H1 (cell line): ENCODE measurements at regions not wholly inside any gene's neighbourhood (a gene's known extent, or its start where the extent isn't known, plus 50 kb on each side); places are given as distances from the start of the nearest gene placed in this dataset.

Experiments used
- CTCF ChIA-PET: fragments of 300-600 bp; sonication (Branson Sonifier 250); formaldehyde crosslinking; loops from one replicate; lab custom pipeline; 2021; ENCODE audit not compliant: partially characterized antibody; lab: Charles Lee
- POLR2A ChIA-PET: fragments of 300-600 bp; sonication (Branson Sonifier 250); formaldehyde crosslinking; loops from one replicate; lab custom pipeline; 2021; ENCODE audit warnings: inconsistent platforms; ENCODE audit not compliant: partially characterized antibody; lab: Charles Lee
- DNase-seq, 2 experiments: peaks; one replicate each; pipeline versions ENCODE4 v3.0.0 to v3.0.0-alpha.2; 2010 to 2022; ENCODE audit warnings: low spot score in 2 of 2, low read depth in 1 of 2, mixed read lengths in 1 of 2
- FAIRE-seq: peaks from 2 replicates; lab custom pipeline; 2011; peaks lifted over from hg19 to GRCh38; lab: Jason Lieb, UNC
- H2AFZ ChIP-seq: 2 replicates; pipeline ENCODE4 v1.8.1; 2012; ENCODE audit warnings: low read length, inconsistent platforms
- H2AK5ac ChIP-seq: 2 replicates; pipeline ENCODE4 v1.6.1; 2013; ENCODE audit warnings: low read depth, low read length
- H2BK120ac ChIP-seq: replicated peaks from 2 replicates; pipeline ENCODE3; 2013; ENCODE audit warnings: low read depth, low read length, inconsistent platforms
- H2BK12ac ChIP-seq: 2 replicates; pipeline ENCODE4 v1.6.1; 2013; ENCODE audit warnings: low read depth, low read length
- H2BK15ac ChIP-seq: 2 replicates; pipeline ENCODE4 v1.6.1; 2013; ENCODE audit warnings: low read length
- H2BK20ac ChIP-seq: 2 replicates; pipeline ENCODE4 v1.6.1; 2013; ENCODE audit warnings: low read length
- H2BK5ac ChIP-seq: 2 replicates; pipeline ENCODE4 v1.6.1; 2013; ENCODE audit warnings: low read depth, low read length
- H3K14ac ChIP-seq: 2 replicates; pipeline ENCODE4 v1.6.1; 2013; ENCODE audit warnings: inconsistent platforms; ENCODE audit not compliant: insufficient read length
- H3K18ac ChIP-seq: 2 replicates; pipeline ENCODE4 v1.6.1; 2013; ENCODE audit warnings: low read length; ENCODE audit errors: extremely low read depth
- H3K23ac ChIP-seq: 2 replicates; pipeline ENCODE4 v1.6.1; 2013; ENCODE audit warnings: inconsistent platforms; ENCODE audit not compliant: insufficient read length
- H3K23me2 ChIP-seq: 2 replicates; pipeline ENCODE4 v1.6.1; 2013; ENCODE audit warnings: low read depth, low read length
- H3K27ac ChIP-seq: 2 replicates; pipeline ENCODE4 v1.6.1; 2011; ENCODE audit warnings: low read depth, low read length, inconsistent platforms
- H3K27me3 ChIP-seq, 4 experiments: replicated peaks in 1 of 4; 1 replicate in 1 of 4; 2 replicates in 3 of 4; pipeline versions ENCODE4 v1.6.1 to v1.8.1; 2011 to 2013; ENCODE audit warnings: low read length in 3 of 4, mild to moderate bottlenecking in 3 of 4, inconsistent platforms in 2 of 4, mixed read lengths in 2 of 4, moderate library complexity in 1 of 4; ENCODE audit not compliant: control insufficient read depth in 3 of 4, insufficient read depth in 3 of 4; ENCODE audit errors: extremely low read depth in 1 of 4
- H3K36me3 ChIP-seq, 4 experiments: 2 replicates each; pipeline versions ENCODE4 v1.6.1 to v1.8.1; 2011 to 2013; ENCODE audit warnings: mild to moderate bottlenecking in 4 of 4, low read length in 3 of 4, moderate library complexity in 2 of 4, control low read depth in 1 of 4, inconsistent platforms in 1 of 4; ENCODE audit not compliant: insufficient read depth in 4 of 4, control insufficient read depth in 2 of 4
- H3K4ac ChIP-seq: replicated peaks from 2 replicates; pipeline ENCODE3; 2013; ENCODE audit warnings: low read length, low read depth, mixed read lengths, inconsistent platforms; ENCODE audit not compliant: insufficient read length
- H3K4me1 ChIP-seq, 4 experiments: replicated peaks in 1 of 4; 1 replicate in 1 of 4; 2 replicates in 3 of 4; pipeline versions ENCODE4 v1.6.1 to v1.8.1; 2011 to 2013; ENCODE audit warnings: low read length in 3 of 4, inconsistent platforms in 2 of 4, mixed read lengths in 1 of 4; ENCODE audit not compliant: insufficient read depth in 4 of 4, control insufficient read depth in 3 of 4
- H3K4me2 ChIP-seq, 2 experiments: 2 replicates each; pipeline versions ENCODE4 v1.6.1 to v1.8.1; 2011 to 2013; ENCODE audit warnings: low read depth in 2 of 2, low read length in 2 of 2, control low read depth in 1 of 2, inconsistent platforms in 1 of 2, mild to moderate bottlenecking in 1 of 2; ENCODE audit not compliant: insufficient read depth in 1 of 2
- H3K4me3 ChIP-seq, 4 experiments: fragments of 200-600, 300-600 bp in 1 of 4; sonication (generic), shearing (Covaris generic), sonication (Bioruptor Twin) in 1 of 4; 2 replicates each; pipeline versions ENCODE4 v1.5.1 to v1.8.1; 2011 to 2016; ENCODE audit warnings: low read length in 4 of 4, low read depth in 3 of 4, control low read depth in 2 of 4, inconsistent platforms in 2 of 4, mild to moderate bottlenecking in 2 of 4, mixed read lengths in 1 of 4, moderate library complexity in 1 of 4; ENCODE audit not compliant: insufficient read depth in 2 of 4; ENCODE audit errors: extremely low read depth in 1 of 4
- H3K56ac ChIP-seq: replicated peaks from 2 replicates; pipeline ENCODE3; 2013; ENCODE audit warnings: low read depth, mild to moderate bottlenecking, mixed read lengths, low read length, inconsistent platforms; ENCODE audit not compliant: insufficient read length
- H3K79me1 ChIP-seq: 2 replicates; pipeline ENCODE4 v1.6.1; 2013; ENCODE audit warnings: low read depth, low read length, control low read depth
- H3K79me2 ChIP-seq, 2 experiments: 2 replicates each; pipeline versions ENCODE4 v1.6.1 to v1.8.1; 2012 to 2013; ENCODE audit warnings: low read length in 2 of 2, mild to moderate bottlenecking in 2 of 2, inconsistent platforms in 1 of 2; ENCODE audit not compliant: insufficient read depth in 2 of 2, control insufficient read depth in 1 of 2
- H3K9ac ChIP-seq, 4 experiments: replicated peaks in 1 of 4; 1 replicate in 1 of 4; 2 replicates in 3 of 4; pipeline versions ENCODE4 v1.6.1 to v1.8.1; 2011 to 2013; ENCODE audit warnings: low read depth in 3 of 4, low read length in 3 of 4, control low read depth in 2 of 4, mild to moderate bottlenecking in 2 of 4, moderate library complexity in 2 of 4, inconsistent platforms in 1 of 4; ENCODE audit errors: extremely low read depth in 1 of 4
- H3K9me3 ChIP-seq, 2 experiments: 2 replicates each; pipeline versions ENCODE4 v1.6.1 to v1.8.1; 2012 to 2013; ENCODE audit warnings: mild to moderate bottlenecking in 2 of 2, moderate library complexity in 2 of 2, control low read depth in 1 of 2, inconsistent platforms in 1 of 2, low read depth in 1 of 2, low read length in 1 of 2, mixed read lengths in 1 of 2; ENCODE audit not compliant: insufficient read depth in 2 of 2
- H4K20me1 ChIP-seq, 2 experiments: replicated peaks in 1 of 2; 2 replicates each; pipeline versions ENCODE3 to v1.8.1; 2011 to 2013; ENCODE audit warnings: inconsistent platforms in 2 of 2, low read length in 2 of 2, mild to moderate bottlenecking in 1 of 2; ENCODE audit not compliant: insufficient read depth in 2 of 2, control insufficient read depth in 1 of 2
- H4K5ac ChIP-seq: 2 replicates; pipeline ENCODE4 v1.6.1; 2013; ENCODE audit warnings: low read length, low read depth, mixed read lengths, inconsistent platforms; ENCODE audit not compliant: insufficient read length
- H4K8ac ChIP-seq: 2 replicates; pipeline ENCODE4 v1.8.0; 2013; ENCODE audit warnings: mild to moderate bottlenecking, moderate library complexity, low read length, inconsistent platforms; ENCODE audit not compliant: insufficient read depth; ENCODE audit errors: extremely low read depth
- H4K91ac ChIP-seq: replicated peaks from 2 replicates; pipeline ENCODE3; 2013; ENCODE audit warnings: low read length, mixed read lengths, inconsistent platforms; ENCODE audit not compliant: insufficient read length
- KDM5A ChIP-seq: fragments of 200-600 bp; IDR thresholded peaks from 2 replicates; pipeline ENCODE4 v1.7.1; 2012; ENCODE audit warnings: mild to moderate bottlenecking, low read length, inconsistent platforms, mixed read lengths
- RAD21 ChIP-seq, 2 experiments: IDR thresholded peaks in 1 of 2; conservative IDR thresholded peaks in 1 of 2; 2 replicates each; pipeline ENCODE4 v1.6.1; 2011; ENCODE audit warnings: low read depth in 2 of 2, low read length in 2 of 2, improper control_type of control experiment in 1 of 2, inconsistent platforms in 1 of 2, mild to moderate bottlenecking in 1 of 2, moderate library complexity in 1 of 2
- WGBS, 2 experiments: shearing (Covaris generic) in 1 of 2; methylation state at CpG; one replicate each; pipeline versions ENCODE4 v1.1.6 to v1.1.7; 2013 to 2015; ENCODE audit warnings: low lambda C conversion rate in 2 of 2, mixed read lengths in 2 of 2, inconsistent platforms in 1 of 2, low coverage in 1 of 2, missing lambda C conversion rate in 1 of 2; ENCODE audit not compliant: insufficient replicate concordance in 2 of 2, insufficient coverage in 1 of 2, insufficient read length in 1 of 2; ENCODE audit errors: extremely low coverage in 1 of 2, missing lambda C conversion rate in 1 of 2; 5-methylcytosine and 5-hydroxymethylcytosine counted together

DNA sequence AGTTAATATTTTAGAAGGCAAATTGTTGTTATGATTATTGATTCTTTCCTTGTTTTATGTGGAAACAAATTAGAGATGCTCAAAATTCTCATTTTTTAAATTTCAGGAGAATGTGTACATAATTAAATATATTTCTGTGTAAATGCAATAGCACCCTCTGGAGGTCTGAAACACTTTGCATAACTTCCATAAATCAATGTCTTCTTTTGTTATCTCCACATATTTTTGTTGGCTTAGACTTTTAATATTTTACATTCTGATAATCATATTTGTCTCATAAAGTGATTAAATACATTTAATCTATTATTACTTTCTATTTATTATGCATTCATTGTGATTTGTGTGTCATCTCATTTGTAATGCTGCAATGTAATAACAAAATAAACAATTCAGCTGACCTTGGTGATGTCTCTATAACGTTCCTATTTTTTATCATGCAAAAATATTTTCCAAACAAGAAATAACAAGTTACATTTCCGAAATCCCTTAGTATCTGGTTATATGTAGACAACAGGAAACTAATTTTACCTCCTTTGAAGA lies 201.8 kb upstream of the GALNT5 start:
- Histone ChIP-seq H3K4me3 (no peak overlapping the region), H3K4me1 (no peaks in the 10 kb centered on the region), H2BK120ac (no peak overlapping the region), H2BK20ac (no peak overlapping the region), H2BK12ac (no peak overlapping the region), H2AK5ac (no peak overlapping the region), H3K23me2 (no peaks in the 10 kb centered on the region), H2AFZ (no peak overlapping the region), H3K79me1 (no peaks in the 10 kb centered on the region), H4K91ac (no peak overlapping the region), H3K23ac (no peak overlapping the region), H4K5ac (no peak overlapping the region), H3K18ac (no peak overlapping the region), H4K8ac (no peak overlapping the region), H3K9ac (no peak overlapping the region), H3K27ac (no peak overlapping the region), H4K20me1 (no peaks in the 10 kb centered on the region), H2BK15ac (no peak overlapping the region), H3K36me3 (no peaks in the 10 kb centered on the region), H3K27me3 (no peaks in the 10 kb centered on the region), H3K14ac (no peak overlapping the region), H3K4ac (no peak overlapping the region), H3K4me2 (no peak overlapping the region), H3K79me2 (no peaks in the 10 kb centered on the region), H3K9me3 (no peaks in the 10 kb centered on the region), H3K56ac (no peak overlapping the region), H2BK5ac (no peak overlapping the region)
- TF ChIP-seq RAD21 (IDR thresholded peaks at IDR 0.05 in 1 of 2, conservative IDR thresholded peaks at IDR 0.05 in 1 of 2; ENCODE audit: low read depth in 2 of 2, low read length in 2 of 2): peak in 1 of 2 experiments; percentile 36; a peak in 2 of 4 replicates
- TF ChIP-seq KDM5A: no peak
- no peak for FAIRE-seq
- CTCF ChIA-PET: interaction anchor here (0.9 to 1.6 kb wide), 5 partner anchors 22 to 746 kb away, joined by 3 to 5 read pairs (median 3); no protein-coding TSS in a partner anchor
- no peak for DNase-seq
- POLR2A ChIA-PET: no interaction called here
- 86% methylated on average over 2 of the region's 2 CpGs; no CpG with 5 or more reads in 1 of the 2 experiments for WGBS, 2 experiments
